WTC11 (cell line): ENCODE measurements at regions not wholly inside any gene's neighbourhood (a gene's known extent, or its start where the extent isn't known, plus 50 kb on each side); places are given as distances from the start of the nearest gene placed in this dataset.

Experiments used
- ATAC-seq: fragments of 200-7000 bp; cut with Tn5 transposase; 2 replicates; pipeline ENCODE4 v1.10.0; 2021; ENCODE audit warnings: mild to moderate bottlenecking, moderate library complexity
- CTCF ChIA-PET: fragments of 300-600 bp; sonication (Branson Sonifier 250); formaldehyde crosslinking; loops from one replicate; lab custom pipeline; 2021; ENCODE audit warnings: antibody characterized with exemption; lab: Charles Lee
- POLR2A ChIA-PET: fragments of 350-600 bp; sonication (Branson Sonifier 250); formaldehyde crosslinking; loops from one replicate; lab custom pipeline; 2021; ENCODE audit warnings: antibody characterized with exemption; lab: Charles Lee
- DNase-seq: peaks from one replicate; pipeline ENCODE4 v3.0.0; 2021; ENCODE audit warnings: low spot score
- H3K27ac Mint-ChIP-seq: 2 replicates; pipeline ENCODE4 v1.8.0; 2021; ENCODE audit warnings: mixed read lengths
- H3K27me3 Mint-ChIP-seq: 2 replicates; pipeline ENCODE4 v1.8.0; 2021; ENCODE audit warnings: low read depth, mild to moderate bottlenecking, moderate library complexity, mixed read lengths
- H3K36me3 Mint-ChIP-seq: 2 replicates; pipeline ENCODE4 v1.8.0; 2021; ENCODE audit warnings: mixed read lengths
- H3K4me1 Mint-ChIP-seq: 2 replicates; pipeline ENCODE4 v1.8.0; 2022; ENCODE audit warnings: mixed read lengths
- H3K4me3 Mint-ChIP-seq: 2 replicates; pipeline ENCODE4 v1.8.0; 2021; ENCODE audit warnings: mild to moderate bottlenecking, moderate library complexity, mixed read lengths
- H3K9me3 Mint-ChIP-seq: 2 replicates; pipeline ENCODE4 v1.8.0; 2021; ENCODE audit warnings: mixed read lengths
- AFF4 ChIP-seq: sonication (generic); formaldehyde crosslinking; IDR thresholded peaks from 2 replicates; pipeline ENCODE4 v1.8.1; 2023; ENCODE audit warnings: mild to moderate bottlenecking, missing genetic modification reagents, borderline replicate concordance
- ARID4B ChIP-seq: sonication (generic); formaldehyde crosslinking; IDR thresholded peaks from 2 replicates; pipeline ENCODE4 v1.8.0; 2023; ENCODE audit warnings: missing genetic modification reagents, mild to moderate bottlenecking, borderline replicate concordance
- ATF6 ChIP-seq: sonication (generic); formaldehyde crosslinking; IDR thresholded peaks from 2 replicates; pipeline ENCODE4 v1.8.1; 2023; ENCODE audit warnings: mild to moderate bottlenecking, missing genetic modification reagents
- CDX4 ChIP-seq: fragments of 250-450 bp; sonication (Bioruptor Pico); IDR thresholded peaks from 2 replicates; pipeline ENCODE4 v1.9.0; 2021; ENCODE audit warnings: moderate library complexity, mild to moderate bottlenecking, inconsistent platforms, borderline replicate concordance
- FOXP1 ChIP-seq: sonication (generic); formaldehyde crosslinking; IDR thresholded peaks from 2 replicates; pipeline ENCODE4 v1.8.0; 2022; ENCODE audit warnings: missing genetic modification reagents, mild to moderate bottlenecking, moderate library complexity, borderline replicate concordance
- GRHL2 ChIP-seq: fragments of 250-450 bp; sonication (Bioruptor Pico); IDR thresholded peaks from 2 replicates; pipeline ENCODE4 v1.8.0; 2022; ENCODE audit warnings: mild to moderate bottlenecking, moderate library complexity; ENCODE audit not compliant: insufficient replicate concordance, severe bottlenecking
- IRF2 ChIP-seq: sonication (generic); formaldehyde crosslinking; IDR thresholded peaks from 2 replicates; pipeline ENCODE4 v1.8.0; 2022; ENCODE audit warnings: low read depth, missing genetic modification reagents, borderline replicate concordance
- KAT7 ChIP-seq: sonication (generic); formaldehyde crosslinking; IDR thresholded peaks from 2 replicates; pipeline ENCODE4 v1.8.1; 2023; ENCODE audit warnings: missing genetic modification reagents, mild to moderate bottlenecking, borderline replicate concordance
- NFATC4 ChIP-seq: fragments of 250-450 bp; sonication (Bioruptor Pico); IDR thresholded peaks from 2 replicates; pipeline ENCODE4 v1.9.0; 2021; ENCODE audit warnings: mild to moderate bottlenecking
- NR2C2 ChIP-seq: sonication (generic); formaldehyde crosslinking; IDR thresholded peaks from 2 replicates; pipeline ENCODE4 v1.8.0; 2022; ENCODE audit warnings: mild to moderate bottlenecking, missing genetic modification reagents
- RELA ChIP-seq: sonication (generic); formaldehyde crosslinking; IDR thresholded peaks from 2 replicates; pipeline ENCODE4 v1.8.1; 2022; ENCODE audit warnings: missing genetic modification reagents, mild to moderate bottlenecking, borderline replicate concordance
- ZNF121 ChIP-seq: sonication (generic); formaldehyde crosslinking; IDR thresholded peaks from 2 replicates; pipeline ENCODE4 v1.8.0; 2023; ENCODE audit warnings: missing genetic modification reagents
- ZNF219 ChIP-seq: sonication (generic); formaldehyde crosslinking; IDR thresholded peaks from 2 replicates; pipeline ENCODE4 v1.8.0; 2023; ENCODE audit warnings: missing genetic modification reagents, mild to moderate bottlenecking, borderline replicate concordance
- ZNF416 ChIP-seq: fragments of 250-450 bp; sonication (Bioruptor Pico); IDR thresholded peaks from 2 replicates; pipeline ENCODE4 v1.9.0; 2021; ENCODE audit warnings: mild to moderate bottlenecking, inconsistent platforms
- ZNF425 ChIP-seq: fragments of 250-450 bp; sonication (Bioruptor Pico); conservative IDR thresholded peaks from 2 replicates; pipeline ENCODE4 v1.9.0; 2021; ENCODE audit warnings: mild to moderate bottlenecking
- ZNF532 ChIP-seq: fragments of 250-450 bp; sonication (Bioruptor Pico); IDR thresholded peaks from 2 replicates; pipeline ENCODE4 v1.9.0; 2021; ENCODE audit warnings: mild to moderate bottlenecking, borderline replicate concordance

- TF ChIP-seq NR2C2 (no peak), ZNF416 (CRISPR knock-in tag) (no peak), RELA (CRISPR knock-in tag) (no peak)
Observed at GRCh38 chr12:91884230-91884629, 261.4 kb downstream of the BTG1 start (continued).

- H3K9me3 Mint-ChIP-seq = no peaks in the 10 kb centered on the region
- no peak overlapping the region for H3K27ac Mint-ChIP-seq
- TF ChIP-seq FOXP1 (CRISPR knock-in tag) (no peak), KAT7 (CRISPR knock-in tag) (no peak), GRHL2 (CRISPR knock-in tag) (no peak), NFATC4 (CRISPR knock-in tag) (no peak), ZNF219 (no peak)
- TF ChIP-seq, all 79 proteins: peak for 0
- no peak for ATAC-seq
- no peaks in the 10 kb centered on the region for H3K36me3 Mint-ChIP-seq
- H3K27me3 Mint-ChIP-seq = no peaks in the 10 kb centered on the region
- POLR2A ChIA-PET = no interaction called here
- DNase-seq = no peak
- CTCF ChIA-PET = no interaction called here
- H3K4me1 Mint-ChIP-seq = no peaks in the 10 kb centered on the region
- H3K4me3 Mint-ChIP-seq = no peak overlapping the region
Observed at GRCh38 chr12:91883811-91884210, 261.8 kb downstream of the BTG1 start.

GRCh38 chr12:91882910-91883309 lies 262.7 kb downstream of the BTG1 start:
- no peaks in the 10 kb centered on the region for H3K36me3 Mint-ChIP-seq
- DNase-seq (no peak), ATAC-seq (no peak)
- no peak overlapping the region for H3K27ac Mint-ChIP-seq
- POLR2A ChIA-PET = no interaction called here
- H3K4me3 Mint-ChIP-seq = no peak overlapping the region
- H3K4me1 Mint-ChIP-seq = no peaks in the 10 kb centered on the region
- CTCF ChIA-PET = no interaction called here
- H3K9me3 Mint-ChIP-seq = no peaks in the 10 kb centered on the region
- H3K27me3 Mint-ChIP-seq = no peaks in the 10 kb centered on the region
- TF ChIP-seq ZNF532 (CRISPR knock-in tag) = no peak
- TF ChIP-seq ARID4B (CRISPR knock-in tag) = no peak
- no peak for TF ChIP-seq ZNF425 (CRISPR knock-in tag)
- TF ChIP-seq ATF6 (CRISPR knock-in tag) = no peak
- TF ChIP-seq ZNF121 (CRISPR knock-in tag) = no peak
- no peak for TF ChIP-seq AFF4
- TF ChIP-seq IRF2 (CRISPR knock-in tag) = no peak
- no peak for TF ChIP-seq CDX4
